ENCODE measurements at regions not wholly inside any gene's neighbourhood (a gene's known extent, or its start where the extent isn't known, plus 50 kb on each side); places are given as distances from the start of the nearest gene placed in this dataset.

GRCh38 chr12:24546084-24546483 is 402.8 kb downstream of the BCAT1 start:
- TF ChIP-seq, protein P1, sequence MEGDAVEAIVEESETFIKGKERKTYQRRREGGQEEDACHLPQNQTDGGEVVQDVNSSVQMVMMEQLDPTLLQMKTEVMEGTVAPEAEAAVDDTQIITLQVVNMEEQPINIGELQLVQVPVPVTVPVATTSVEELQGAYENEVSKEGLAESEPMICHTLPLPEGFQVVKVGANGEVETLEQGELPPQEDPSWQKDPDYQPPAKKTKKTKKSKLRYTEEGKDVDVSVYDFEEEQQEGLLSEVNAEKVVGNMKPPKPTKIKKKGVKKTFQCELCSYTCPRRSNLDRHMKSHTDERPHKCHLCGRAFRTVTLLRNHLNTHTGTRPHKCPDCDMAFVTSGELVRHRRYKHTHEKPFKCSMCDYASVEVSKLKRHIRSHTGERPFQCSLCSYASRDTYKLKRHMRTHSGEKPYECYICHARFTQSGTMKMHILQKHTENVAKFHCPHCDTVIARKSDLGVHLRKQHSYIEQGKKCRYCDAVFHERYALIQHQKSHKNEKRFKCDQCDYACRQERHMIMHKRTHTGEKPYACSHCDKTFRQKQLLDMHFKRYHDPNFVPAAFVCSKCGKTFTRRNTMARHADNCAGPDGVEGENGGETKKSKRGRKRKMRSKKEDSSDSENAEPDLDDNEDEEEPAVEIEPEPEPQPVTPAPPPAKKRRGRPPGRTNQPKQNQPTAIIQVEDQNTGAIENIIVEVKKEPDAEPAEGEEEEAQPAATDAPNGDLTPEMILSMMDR (IDR thresholded peaks at IDR 0.05; ENCODE audit: low read depth, low read length): no peak
- no peak for TF ChIP-seq EZH2phosphoT487 (IDR thresholded peaks at IDR 0.05; ENCODE audit: low read depth)

Measured in OCI-LY3 (cell line).